Activated CD4-positive, alpha-beta T cell treated with anti-CD3 and anti-CD28 coated beads, Interleukin-2, Interleukin-6, amounts not matched to agents 100 ng/mL and 50 ng/mL, durations not matched to agents 16 hours and 8 hours (primary cell): ENCODE measurements at regions not wholly inside any gene's neighbourhood (a gene's known extent, or its start where the extent isn't known, plus 50 kb on each side); places are given as distances from the start of the nearest gene placed in this dataset.
"Not testable (repeated sequence)": the region's sequence is repeated elsewhere in the genome, so short reads cannot be mapped to it uniquely, and the experiment has no call there.

Experiments
- DNase-seq: peaks from one replicate; pipeline ENCODE4 v3.0.0-alpha.2; 2020

DNA sequence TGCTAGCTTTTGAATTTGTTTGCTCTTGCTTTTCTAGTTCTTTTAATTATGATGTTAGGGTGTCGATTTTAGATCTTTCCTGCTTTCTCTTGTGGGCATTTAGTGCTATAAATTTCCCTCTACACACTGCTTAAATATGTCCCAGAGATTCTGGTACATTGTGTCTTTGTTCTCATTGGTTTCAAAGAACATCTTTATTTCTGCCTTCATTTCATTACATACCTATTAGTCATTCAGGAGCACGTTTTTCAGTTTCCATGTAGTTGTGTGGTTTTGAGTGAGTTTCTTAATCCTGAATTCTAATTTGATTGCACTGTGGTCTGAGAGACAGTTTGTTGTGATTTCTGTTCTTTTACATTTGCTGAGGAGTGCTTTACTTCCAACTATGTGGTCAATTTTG lies 51.2 kb upstream of the MB21D2 start:
- DNase-seq = peak; percentile 47

DNA sequence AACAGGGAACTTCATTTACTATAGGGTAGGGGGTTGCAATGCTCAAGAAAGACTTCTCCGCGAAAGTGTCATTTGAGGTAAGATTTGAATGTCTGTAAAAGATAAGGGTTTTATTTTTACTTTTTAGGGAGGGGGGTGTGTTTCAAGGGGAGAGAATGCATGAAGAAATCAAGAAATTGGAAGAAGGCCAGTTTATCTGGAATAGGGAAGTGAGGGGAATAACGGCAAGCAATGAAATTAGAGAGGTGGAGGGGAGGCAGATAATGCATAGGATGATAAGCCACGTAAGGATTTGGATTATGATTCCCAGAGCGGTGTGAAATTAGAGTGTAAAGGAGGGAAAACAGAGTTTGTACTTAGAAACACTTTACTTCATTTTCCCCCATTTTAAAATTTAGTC lies 63.0 kb upstream of the MB21D2 start:
- DNase-seq = no peak

DNA sequence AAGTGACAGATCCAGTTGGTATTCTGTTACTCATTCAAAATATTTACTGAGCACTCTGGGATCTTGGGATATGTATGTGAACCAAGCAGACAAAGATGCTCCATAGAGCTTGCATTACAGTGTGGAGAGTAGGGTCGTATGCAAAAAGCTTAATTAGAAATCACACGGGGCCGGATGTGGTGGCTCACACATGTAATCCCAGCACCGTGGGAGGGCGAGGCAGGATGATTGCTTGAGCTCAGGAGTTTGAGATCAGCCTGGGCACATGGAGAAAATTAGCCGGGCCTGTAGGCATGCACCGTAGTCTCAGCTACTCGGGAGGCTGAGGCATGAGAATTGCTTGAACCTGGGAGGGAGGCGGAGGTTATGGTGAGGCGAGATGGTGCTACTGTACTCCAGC lies 68.7 kb upstream of the MB21D2 start:
- no peak for DNase-seq

DNA sequence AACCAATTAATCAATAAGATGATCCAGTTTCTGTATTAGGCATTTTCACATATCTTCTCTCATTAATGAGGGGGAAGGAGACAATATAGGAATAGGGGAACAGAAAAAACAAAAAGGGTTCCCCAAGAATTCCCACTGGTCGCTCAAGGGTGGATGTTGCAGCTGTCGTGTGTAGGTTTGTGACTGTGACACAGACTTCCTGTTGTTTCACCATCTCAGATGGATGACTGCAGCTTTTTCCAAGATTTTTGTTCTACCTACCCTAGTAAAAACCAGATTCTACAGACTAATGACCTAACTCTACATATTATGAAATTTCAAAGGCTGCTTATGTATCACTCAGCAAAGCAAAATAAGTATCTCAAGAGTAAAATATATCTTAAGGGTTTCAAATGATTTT lies 73.7 kb upstream of the MB21D2 start:
- no peak for DNase-seq

DNA sequence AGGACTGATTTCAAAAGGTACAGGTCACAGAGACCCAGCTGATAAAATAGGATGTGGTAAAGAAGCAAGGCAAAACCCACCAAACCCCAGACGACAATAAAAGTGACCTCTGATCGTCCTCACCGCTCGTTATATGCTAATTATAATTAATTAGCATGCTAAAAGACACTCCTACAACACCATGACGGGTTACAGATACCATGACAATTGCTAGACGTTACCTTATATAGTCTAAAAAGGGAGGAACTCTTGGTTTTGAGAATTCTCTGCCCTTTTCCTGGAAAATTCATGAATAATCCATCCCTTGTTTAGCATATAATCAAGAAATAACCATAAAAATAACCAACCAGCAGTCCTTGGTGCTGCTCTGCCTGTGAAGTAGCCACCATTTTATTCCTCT lies 74.7 kb upstream of the MB21D2 start:
- no peak for DNase-seq

DNA sequence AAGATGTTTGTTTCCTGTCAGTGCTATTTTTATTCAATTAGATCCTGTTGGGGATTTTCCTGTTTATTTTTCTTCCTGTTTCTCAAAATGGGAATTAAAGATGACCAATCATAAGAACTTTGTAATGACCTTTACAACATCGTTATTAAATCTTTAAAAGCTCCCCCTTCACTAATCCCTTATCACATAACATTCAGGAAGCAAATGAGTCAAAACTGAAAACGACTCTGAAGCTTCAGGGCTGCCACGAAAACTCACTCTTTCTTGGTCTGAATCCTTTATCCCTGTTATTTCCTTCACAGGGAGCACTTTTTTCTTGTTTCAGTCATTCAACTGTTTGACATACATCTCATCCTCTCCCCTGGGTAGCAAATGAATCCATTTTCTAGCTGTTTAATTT lies 75.8 kb upstream of the MB21D2 start:
- peak; percentile 57 for DNase-seq

DNA sequence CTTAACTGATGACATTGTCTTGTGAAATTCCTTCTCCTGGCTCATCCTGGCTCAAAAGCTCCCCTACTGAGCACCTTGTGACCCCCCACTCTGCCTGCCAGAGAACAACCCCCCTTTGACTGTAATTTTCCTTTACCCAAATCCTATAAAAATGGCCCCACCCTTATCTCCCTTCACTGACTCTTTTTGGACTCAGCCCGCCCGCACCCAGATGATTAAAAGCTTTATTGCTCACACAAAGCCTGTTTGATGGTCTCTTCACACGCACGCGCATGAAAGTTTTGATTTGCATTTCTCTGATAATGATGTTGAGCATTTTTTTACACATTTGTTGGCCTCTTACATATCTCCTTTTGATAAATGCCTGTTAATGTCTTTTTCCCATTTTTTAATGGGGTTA lies 83.5 kb upstream of the MB21D2 start:
- not testable (repeated sequence) for DNase-seq

DNA sequence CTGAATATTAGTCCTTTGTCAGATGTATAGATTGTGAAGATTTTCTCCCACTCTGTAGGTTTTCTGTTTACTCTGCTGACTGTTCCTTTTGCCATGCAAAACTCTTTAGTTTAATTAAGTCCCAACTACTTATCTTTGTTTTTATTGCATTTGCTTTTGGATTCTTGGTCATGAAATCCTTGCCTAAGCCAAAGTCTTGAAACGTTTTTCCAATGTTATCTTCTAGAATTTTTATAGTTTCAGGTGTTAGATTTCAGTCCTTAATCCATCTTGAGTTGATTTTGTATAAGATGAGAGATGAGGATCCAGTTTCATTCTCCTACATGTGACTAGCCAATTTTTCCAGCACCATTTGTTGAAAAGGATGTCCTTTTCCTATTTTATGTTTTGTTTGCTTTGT lies 86.0 kb upstream of the MB21D2 start:
- not testable (repeated sequence) for DNase-seq

DNA sequence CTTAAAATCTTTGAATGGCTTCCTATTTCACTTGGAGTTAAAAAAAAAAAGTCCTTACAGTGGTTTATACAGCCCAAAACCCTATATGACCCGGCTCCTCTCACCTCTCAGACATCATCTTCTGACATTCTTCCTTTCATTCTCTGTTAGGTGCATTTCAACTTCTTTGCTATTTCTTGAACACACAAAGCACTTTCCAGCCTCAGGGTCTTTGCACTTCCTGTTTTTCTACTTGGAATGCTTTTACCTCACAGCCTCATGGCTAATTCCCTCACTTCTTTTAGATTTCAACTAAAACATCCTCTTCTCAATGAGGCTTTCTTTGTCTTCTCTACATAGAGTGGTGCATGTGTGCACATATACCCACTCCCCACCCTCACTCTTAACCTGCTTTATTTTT lies 91.0 kb upstream of the MB21D2 start:
- no peak for DNase-seq

DNA sequence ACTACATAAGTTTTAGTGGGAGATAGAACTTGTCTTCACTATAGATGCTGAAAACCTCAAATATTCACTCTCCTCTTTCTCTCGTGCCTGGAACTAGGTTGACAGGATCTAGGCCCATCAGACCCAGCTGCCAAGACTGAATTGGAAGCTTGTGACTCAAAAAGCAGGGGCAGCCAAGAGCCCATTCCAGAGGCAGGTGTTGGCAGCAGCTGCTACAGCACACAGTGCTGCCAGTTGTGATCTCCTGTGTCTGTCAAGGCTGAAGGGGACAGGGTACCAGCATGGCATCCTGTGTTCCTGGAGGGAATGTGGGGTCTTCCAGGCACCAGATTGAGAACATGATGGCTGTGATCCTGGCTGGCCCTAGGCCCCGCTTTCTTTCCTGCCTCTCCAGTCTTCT lies 92.5 kb upstream of the MB21D2 start:
- DNase-seq = no peak

DNA sequence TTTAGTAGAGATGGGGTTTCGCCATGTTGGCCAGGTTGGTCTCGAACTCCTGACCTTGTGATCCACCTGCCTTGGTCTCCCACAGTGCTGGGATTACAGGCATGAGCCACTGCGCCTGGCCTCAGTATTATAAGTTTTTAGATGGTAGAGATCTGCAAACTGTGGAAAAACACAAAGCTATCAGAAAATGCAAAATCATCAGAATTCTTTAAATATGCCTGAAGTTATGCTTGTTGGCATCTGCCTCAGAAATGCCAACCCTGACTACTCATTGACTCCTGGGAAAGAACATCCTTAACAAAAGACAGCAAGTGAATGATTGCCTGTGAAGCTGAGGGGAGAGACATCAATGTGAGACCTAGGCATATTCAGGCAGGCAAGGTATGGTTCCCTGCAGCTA lies 94.3 kb upstream of the MB21D2 start:
- DNase-seq = no peak

DNA sequence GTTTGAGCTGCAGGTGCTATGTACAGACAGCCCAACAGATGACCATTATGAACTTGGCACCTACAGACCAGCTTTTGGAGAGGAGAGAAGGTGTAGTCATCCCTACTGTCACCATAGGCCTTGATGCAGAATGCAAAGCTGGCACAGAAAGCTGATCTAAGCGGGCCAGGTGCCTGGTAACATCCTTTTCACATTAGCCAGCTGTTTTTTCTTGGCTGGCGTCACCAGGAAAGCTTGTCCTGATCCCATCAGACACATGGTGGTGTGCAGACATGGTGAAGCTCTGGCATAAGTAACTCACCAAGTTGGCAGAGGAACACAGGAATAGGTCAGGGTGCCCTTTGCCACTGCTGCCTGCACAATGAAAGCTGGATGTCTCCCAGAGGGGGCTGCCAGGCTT lies 97.2 kb upstream of the MB21D2 start:
- DNase-seq = no peak

DNA sequence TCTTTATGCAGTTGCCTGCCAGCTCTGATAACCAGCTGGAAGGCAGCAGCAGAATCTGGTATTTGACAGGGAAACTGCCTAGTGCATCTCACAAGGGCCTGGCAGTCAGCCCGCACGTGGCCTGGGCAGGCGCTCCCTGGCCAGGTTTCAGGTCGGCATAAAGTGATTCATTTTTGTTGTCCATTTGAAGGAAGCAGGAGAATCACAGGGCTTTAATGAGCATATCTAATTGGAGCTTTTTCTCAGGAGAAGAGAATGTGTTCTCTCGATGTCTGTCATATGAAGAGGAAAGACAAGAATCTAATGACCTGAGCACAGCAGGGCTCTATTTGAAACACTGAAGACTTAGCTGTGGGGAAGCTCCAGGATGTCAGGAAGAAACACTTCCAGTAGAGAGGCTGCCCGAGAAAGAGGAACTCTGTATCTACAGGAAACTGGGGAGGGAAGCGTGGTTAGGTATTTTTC lies 98.8 kb upstream of the MB21D2 start:
- no peak for DNase-seq

DNA sequence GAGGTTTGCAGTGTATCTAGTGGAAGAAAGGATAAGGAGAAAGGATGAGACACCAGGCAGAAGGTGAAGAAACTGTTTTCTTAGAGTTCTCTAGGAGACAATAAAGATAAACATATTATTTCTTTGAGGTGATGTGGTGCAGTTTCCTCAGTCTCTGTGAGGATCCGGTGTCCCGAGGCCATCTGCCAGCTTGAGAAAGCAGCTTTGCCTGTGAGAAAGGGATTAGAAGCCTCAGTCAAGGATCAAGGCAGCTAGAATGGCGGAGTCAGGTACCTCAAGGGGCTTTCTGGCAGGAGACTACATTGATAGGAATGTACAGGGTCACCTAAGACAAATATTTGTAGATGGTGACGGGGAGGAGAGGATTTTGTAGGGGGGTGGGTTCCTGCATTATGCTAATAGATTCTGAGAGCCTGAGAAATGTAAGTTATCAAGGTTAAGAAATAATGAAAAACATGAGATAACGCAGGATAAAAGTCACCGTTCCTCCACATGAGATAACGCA lies 103.9 kb upstream of the MB21D2 start:
- DNase-seq = no peak

DNA sequence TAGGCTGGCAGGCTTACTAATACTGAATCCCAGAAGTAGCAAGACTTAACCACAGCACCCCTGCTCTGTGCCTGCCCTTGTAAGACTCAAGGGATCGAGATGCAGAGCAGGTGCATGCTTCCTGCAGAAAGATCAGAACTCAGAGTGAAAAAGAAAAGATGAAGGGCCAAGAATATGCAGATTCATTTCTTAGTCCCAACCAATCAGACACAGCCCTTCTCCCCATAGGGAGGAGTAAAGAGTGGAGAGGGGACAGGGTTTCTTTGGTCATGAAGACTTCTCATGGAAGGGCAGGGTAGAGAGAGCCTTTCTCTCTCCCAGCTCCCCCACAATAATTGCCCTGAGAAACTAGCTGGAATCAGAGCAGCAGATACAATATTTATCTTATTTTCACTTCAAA lies 105.6 kb upstream of the MB21D2 start:
- DNase-seq = no peak

DNA sequence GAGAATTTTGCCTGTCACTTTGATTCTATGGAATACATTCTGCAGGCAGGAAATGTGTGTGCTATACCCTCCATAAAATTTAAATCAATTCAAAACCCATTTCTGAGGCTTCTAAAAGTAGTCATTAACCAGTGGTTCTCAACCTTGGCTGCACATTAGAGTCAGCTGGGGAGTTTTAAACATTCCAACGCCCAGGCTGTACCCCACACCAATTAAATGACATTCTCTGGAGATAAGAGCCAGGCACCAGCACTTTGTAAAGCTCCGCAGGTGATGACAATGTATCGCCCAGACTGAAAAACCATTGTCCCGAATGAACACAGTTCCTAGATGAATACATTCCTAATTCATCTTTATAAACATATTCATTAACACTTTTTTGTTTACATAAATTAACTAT lies 110.6 kb upstream of the MB21D2 start:
- DNase-seq = no peak

DNA sequence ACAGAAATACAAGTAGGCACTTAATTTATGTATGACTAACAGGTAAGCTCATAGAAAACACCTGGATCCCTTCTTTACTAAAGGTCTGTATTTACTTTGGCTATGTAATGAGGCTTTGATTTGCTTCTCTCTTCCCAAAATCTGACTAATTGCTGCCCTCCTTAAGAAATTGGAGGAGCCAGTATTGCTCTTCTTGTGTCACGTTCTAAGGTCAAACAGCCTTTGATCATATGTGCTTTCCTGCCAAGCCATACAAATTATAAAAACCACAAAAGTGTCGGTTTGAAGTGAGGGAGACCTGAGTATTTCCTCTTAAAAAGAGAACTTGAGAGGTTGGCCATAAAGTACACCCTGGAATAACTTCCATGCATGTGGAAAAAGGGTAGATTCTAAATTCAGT lies 112.1 kb upstream of the MB21D2 start:
- no peak for DNase-seq

DNA sequence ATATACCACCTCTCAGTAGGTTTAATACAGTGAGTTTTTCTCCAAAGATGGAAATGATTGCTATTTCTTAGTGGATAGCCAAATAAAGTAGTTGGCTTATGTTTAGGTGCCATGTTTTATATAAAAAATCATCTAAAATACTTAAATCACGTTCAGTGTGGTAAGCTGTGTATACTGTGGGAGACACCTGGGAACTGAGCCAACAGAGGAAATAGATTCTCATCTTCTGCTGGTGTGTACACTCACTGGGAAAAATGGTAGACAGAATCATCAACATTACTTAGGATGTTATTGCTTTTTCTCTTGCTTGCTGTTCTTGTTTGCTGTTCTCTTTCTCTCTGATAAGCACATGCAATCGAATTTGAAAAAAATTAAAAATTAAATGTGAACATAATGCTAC lies 112.6 kb upstream of the MB21D2 start:
- no peak for DNase-seq

DNA sequence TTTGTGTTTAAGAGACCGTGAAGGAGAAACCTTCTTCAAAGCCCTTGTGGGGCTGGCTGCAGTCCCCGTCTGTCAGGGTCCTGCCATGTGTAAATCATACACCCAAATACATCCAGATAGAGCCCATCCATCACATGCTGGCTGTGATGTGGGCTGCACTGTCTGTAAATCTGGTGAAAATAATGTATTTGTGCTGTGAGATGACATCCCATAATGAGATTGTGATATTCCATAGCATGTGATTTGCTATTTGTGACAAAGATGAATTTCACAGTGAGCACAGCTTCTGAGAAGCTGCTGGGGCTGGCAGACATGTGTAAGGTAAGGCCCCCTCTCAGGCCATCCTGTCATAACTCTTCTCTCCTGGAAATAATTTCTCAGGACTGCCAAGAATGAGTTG lies 114.3 kb upstream of the MB21D2 start:
- no peak for DNase-seq

DNA sequence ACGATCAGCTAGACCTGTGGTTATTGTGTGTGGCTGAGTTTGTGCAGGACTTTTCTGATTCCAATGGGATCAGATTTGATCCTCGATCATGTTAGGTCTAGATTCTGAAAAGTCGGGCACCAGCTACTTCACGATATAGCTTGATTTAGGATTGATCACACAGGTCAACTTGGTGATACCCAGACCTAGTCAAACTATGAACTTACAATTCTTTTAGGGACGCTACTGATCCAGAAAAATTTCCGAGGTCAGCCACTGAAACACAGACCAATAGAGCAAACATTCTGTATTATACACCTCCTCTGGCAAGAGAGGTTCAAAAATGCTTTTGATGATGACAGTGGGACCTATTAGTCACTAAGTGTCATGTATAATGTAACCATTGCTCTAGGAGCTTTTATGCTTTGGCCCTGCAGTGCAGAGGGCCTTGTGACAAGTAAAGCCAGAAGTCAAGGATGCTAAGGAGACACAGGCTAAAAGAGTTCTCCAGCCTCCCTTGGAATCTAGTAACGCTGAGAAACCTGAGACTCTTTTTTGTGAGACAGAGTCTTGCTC lies 115.6 kb upstream of the MB21D2 start:
- DNase-seq = no peak

DNA sequence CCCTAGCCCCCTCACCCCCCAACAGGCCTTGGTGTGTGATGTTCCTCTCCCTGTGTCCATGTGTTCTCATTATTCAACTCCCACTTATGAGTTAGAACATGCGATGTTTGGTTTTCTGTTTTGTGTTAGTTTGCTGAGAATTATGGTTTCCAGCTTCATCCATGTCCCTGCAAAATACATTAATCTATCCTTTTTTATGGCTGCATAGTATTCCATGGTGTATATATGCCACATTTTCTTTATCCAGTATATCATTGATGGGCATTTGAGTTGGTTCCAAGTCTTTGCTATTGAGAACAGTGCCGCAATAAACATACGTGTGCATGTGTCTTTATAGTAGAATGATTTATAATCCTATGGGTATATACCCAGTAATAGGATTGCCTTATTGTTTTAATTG lies 120.2 kb upstream of the MB21D2 start:
- not testable (repeated sequence) for DNase-seq

DNA sequence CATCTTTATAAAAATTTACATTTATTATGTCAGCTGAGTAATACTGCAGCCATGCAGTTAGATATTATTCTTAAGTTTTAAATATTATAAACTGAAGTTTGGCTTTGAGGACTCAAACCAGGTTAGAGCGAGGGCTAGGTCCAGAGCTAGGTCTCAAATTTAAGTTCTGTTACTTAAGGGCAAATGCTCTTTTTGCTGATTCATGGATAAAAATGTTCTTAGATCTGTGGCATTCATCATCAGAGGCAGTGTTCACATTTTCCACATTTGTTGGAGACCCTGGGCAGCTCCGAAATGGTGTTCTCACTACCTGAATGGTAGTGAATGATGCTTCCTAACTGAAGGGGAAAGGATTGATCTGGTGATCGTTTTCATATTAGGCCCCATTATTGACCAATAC lies 121.4 kb upstream of the MB21D2 start:
- DNase-seq = no peak

DNA sequence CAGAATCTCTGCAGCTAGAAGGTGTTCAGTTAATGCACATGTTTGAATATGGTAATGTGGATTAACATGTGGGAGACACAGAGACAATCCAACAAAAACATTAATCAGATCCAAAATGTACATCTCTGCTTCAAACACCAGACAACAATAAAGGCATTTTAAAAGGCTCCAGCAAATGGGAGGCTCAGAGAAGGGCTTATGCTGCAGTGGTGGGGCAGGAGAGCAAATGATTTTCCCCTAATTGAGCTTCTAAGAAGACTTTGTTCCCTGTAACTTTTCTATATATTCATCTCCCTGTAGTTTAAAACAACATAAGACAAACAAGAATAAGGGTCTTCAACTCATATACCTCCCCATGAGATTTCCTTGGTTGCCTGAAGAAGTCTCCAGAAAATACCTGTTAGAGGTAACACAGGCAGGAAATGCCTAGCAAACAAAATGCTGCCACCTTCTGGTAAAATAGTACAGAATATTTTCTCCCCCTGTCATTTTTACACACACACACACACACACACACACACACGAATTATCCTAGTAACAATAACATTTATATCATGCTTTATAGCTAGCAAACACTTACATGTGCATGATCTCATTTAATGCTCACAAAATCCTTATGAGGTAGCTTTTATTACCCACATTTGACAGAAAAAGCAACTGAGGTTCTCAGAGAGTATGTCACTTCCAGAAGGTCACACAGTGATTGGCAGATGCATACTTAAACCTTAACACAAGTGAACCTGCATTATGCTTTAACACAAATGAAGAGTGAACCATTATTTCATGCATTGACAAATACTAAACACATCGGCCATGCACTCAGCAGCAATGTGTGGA lies 123.4 kb upstream of the MB21D2 start:
- peak; percentile 59 for DNase-seq

DNA sequence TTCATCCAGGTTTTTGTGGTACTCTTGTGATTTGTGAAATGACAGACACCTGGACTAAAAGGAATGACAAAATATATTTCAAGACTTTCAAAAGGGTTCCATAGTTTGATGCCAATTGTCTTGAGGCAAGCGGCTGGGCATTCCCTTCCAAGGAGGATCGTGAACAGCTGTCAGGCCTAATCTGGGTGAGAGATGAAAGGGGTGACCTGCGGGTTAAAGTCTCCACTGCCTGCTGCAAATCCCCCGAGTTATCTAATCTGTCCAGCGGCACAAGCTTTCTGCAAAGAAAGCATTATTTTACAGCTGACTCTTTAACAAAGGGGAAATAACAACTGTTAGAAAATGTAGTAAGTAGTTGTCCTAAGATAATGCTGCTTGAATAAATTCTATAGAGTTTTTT lies 128.7 kb upstream of the MB21D2 start:
- no peak for DNase-seq

DNA sequence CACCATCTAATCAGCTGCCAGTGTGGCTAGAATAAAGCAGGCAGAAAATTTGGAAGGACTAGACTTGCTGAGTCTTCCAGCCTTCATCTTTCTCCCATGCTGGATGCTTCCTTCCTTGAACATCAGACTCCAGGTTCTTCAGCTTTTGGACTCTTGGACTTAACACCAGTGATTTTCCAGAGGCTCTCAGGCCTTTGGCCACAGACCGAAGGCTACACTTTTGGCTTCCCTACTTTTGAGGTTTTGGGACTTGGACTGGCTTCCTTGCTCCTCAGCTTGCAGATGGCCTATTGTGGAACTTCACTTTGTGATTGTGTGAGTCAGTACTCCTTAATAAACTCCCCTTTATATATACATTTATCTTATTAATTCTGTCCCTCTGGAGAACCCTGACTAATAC lies 129.8 kb upstream of the MB21D2 start:
- not testable (repeated sequence) for DNase-seq
